Prostate gland (tissue), 2 donors: ENCODE measurements at regions not wholly inside any gene's neighbourhood (a gene's known extent, or its start where the extent isn't known, plus 50 kb on each side); places are given as distances from the start of the nearest gene placed in this dataset.

ENCODE experiments used
- POLR2A ChIP-seq: fragments of 450-650 bp; IDR thresholded peaks from one replicate; pipeline ENCODE4 v1.6.1; 2016; ENCODE audit warnings: antibody characterized with exemption, mild to moderate bottlenecking
- TF ChIP-seq, protein P1 (sequence below), 4 experiments: fragments of 200-600 bp in 2 of 4; fragments of 450-650 bp in 2 of 4; sonication (generic) in 2 of 4; IDR thresholded peaks; 1 replicate in 3 of 4; 2 replicates in 1 of 4; pipeline ENCODE4 v1.5.1; 2016 to 2019; ENCODE audit warnings: antibody characterized with exemption in 4 of 4, mild to moderate bottlenecking in 2 of 4, moderate library complexity in 2 of 4

- TF ChIP-seq, protein P1, sequence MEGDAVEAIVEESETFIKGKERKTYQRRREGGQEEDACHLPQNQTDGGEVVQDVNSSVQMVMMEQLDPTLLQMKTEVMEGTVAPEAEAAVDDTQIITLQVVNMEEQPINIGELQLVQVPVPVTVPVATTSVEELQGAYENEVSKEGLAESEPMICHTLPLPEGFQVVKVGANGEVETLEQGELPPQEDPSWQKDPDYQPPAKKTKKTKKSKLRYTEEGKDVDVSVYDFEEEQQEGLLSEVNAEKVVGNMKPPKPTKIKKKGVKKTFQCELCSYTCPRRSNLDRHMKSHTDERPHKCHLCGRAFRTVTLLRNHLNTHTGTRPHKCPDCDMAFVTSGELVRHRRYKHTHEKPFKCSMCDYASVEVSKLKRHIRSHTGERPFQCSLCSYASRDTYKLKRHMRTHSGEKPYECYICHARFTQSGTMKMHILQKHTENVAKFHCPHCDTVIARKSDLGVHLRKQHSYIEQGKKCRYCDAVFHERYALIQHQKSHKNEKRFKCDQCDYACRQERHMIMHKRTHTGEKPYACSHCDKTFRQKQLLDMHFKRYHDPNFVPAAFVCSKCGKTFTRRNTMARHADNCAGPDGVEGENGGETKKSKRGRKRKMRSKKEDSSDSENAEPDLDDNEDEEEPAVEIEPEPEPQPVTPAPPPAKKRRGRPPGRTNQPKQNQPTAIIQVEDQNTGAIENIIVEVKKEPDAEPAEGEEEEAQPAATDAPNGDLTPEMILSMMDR (IDR thresholded peaks at IDR 0.05) = no peak
- no peak for TF ChIP-seq POLR2A
Observed at GRCh38 chr7:76142861-76143260, 58.8 kb upstream of the SRRM3 start.
